GM13976 (cell line): ENCODE measurements at regions not wholly inside any gene's neighbourhood (a gene's known extent, or its start where the extent isn't known, plus 50 kb on each side); places are given as distances from the start of the nearest gene placed in this dataset.
"Not testable (repeated sequence)": the region's sequence is repeated elsewhere in the genome, so short reads cannot be mapped to it uniquely, and the experiment has no call there.

Source experiments
- DNase-seq: peaks from one replicate; pipeline ENCODE4 v3.0.0; 2012; ENCODE audit warnings: low spot score
- CTCF ChIP-seq: IDR thresholded peaks from 2 replicates; pipeline ENCODE4 v1.5.1; 2012; ENCODE audit warnings: borderline replicate concordance, mild to moderate bottlenecking; ENCODE audit not compliant: insufficient read depth; ENCODE audit errors: extremely low read depth, missing control alignments, control extremely low read depth
- in situ Hi-C: fragments of 300-500 bp; cut with MboI; formaldehyde crosslinking; loops from one replicate; pipeline ENCODE4 v1.12.0; 2022; ENCODE audit warnings: low sequenced_read_pairs, mixed read lengths, inconsistent platforms; ENCODE audit not compliant: unreplicated experiment

GRCh38 chrX:40809210-40809609, 73.9 kb upstream of the MED14 start:
- no peak for DNase-seq
- no peak for TF ChIP-seq CTCF
- in situ Hi-C loops = no loop called here

DNA sequence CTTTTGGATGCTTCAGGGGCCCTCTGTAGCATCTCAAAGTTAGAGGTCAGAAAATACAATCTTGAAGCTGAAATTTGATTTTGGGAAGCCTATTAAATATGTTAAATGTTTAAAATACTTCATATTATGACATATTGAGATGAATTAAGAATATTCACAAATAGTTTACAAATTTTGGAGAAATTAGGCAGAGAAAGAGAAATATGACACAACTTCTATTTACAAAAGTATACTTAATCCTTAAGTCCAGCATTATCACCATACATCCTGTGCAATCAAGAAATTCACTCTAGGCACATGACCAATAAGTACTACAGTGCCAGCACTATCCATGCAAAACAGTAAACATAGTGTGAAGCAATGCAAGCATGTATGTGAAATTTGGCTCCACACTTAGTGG, 79.7 kb upstream of the MED14 start:
- in situ Hi-C loops, DNase-seq: not testable (repeated sequence)

DNA sequence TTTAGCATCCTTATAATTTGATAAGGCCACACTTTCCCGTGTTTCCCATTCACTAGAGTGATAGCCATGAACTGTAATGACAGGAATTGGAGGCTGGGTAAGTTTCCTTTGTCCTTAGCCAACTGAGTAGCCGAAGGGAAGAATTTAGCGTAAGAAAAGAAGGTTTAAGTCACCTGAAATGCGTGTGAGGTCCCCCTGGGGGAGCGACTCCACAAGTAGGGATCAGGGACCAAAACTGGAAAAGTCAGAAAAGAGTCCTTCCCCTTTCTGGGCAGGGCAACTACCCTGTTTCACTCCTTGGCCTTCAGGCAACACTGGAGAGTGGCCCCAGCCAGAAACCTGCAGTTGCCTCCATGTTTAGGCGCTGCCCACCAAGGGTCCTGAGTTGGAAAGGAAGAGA, 81.6 kb upstream of the MED14 start:
- DNase-seq = no peak
- TF ChIP-seq CTCF = no peak
- in situ Hi-C loops = no loop called here

GRCh38 chrX:40818236-40818635, 82.9 kb upstream of the MED14 start:
- TF ChIP-seq CTCF = no peak
- no peak for DNase-seq
- in situ Hi-C loops = no loop called here

GRCh38 chrX:40821780-40822179, 86.4 kb upstream of the MED14 start:
- TF ChIP-seq CTCF = no peak
- DNase-seq = no peak
- in situ Hi-C loops = no loop called here

GRCh38 chrX:40827331-40827730, 92.0 kb upstream of the MED14 start:
- no peak for TF ChIP-seq CTCF
- in situ Hi-C loops = no loop called here
- DNase-seq = no peak

GRCh38 chrX:40831750-40832149, 96.4 kb upstream of the MED14 start:
- DNase-seq = no peak
- in situ Hi-C loops = no loop called here
- TF ChIP-seq CTCF = no peak
